Ishikawa (cell line): ENCODE measurements at regions not wholly inside any gene's neighbourhood (a gene's known extent, or its start where the extent isn't known, plus 50 kb on each side); places are given as distances from the start of the nearest gene placed in this dataset.

Experiments
- EP300 ChIP-seq: IDR thresholded peaks from 2 replicates; pipeline ENCODE4 v1.6.1; 2012; ENCODE audit warnings: borderline replicate concordance
- NFIC ChIP-seq: IDR thresholded peaks from 2 replicates; pipeline ENCODE4 v1.6.1; 2012
- RAD21 ChIP-seq: IDR thresholded peaks from 2 replicates; pipeline ENCODE4 v1.6.1; 2012; ENCODE audit warnings: low read depth
- TEAD4 ChIP-seq: IDR thresholded peaks from 2 replicates; pipeline ENCODE4 v1.6.1; 2012
- ZBTB7A ChIP-seq: IDR thresholded peaks from 2 replicates; pipeline ENCODE4 v1.6.1; 2012; ENCODE audit warnings: low read depth

GRCh38 chr22:47589271-47590250 lies 827.1 kb downstream of the TBC1D22A start:
- TF ChIP-seq RAD21 (no peak), ZBTB7A (no peak), TEAD4 (no peak), NFIC (no peak), EP300 (no peak)
